Mucosa of descending colon (tissue), 3 donors: ENCODE measurements at regions not wholly inside any gene's neighbourhood (a gene's known extent, or its start where the extent isn't known, plus 50 kb on each side); places are given as distances from the start of the nearest gene placed in this dataset.
A peak's percentile ranks its signal among the peaks of the same experiment; 100 is the strongest.
"Not testable (repeated sequence)": the region's sequence is repeated elsewhere in the genome, so short reads cannot be mapped to it uniquely, and the experiment has no call there.

Source experiments
- ATAC-seq: fragments of 200-7000 bp; cut with Tn5 transposase; one replicate; pipeline ENCODE4 v1.9.1; 2020; ENCODE audit warnings: mild to moderate bottlenecking, moderate library complexity
- DNase-seq, 3 donors: peaks; one replicate each; pipeline ENCODE4 v3.0.0-alpha.2; 2020
- H3K36me3 ChIP-seq: fragments of 200-600 bp; one replicate; pipeline ENCODE4 v1.8.0; 2021; ENCODE audit warnings: low read depth, mild to moderate bottlenecking
- H3K4me1 ChIP-seq: fragments of 200-600 bp; one replicate; pipeline ENCODE4 v1.8.0; 2021; ENCODE audit warnings: low read depth, mild to moderate bottlenecking
- H3K4me3 ChIP-seq: fragments of 200-600 bp; one replicate; pipeline ENCODE4 v1.8.0; 2021; ENCODE audit warnings: mild to moderate bottlenecking
- H3K9me3 ChIP-seq: fragments of 200-600 bp; one replicate; pipeline ENCODE4 v1.8.0; 2021; ENCODE audit warnings: mild to moderate bottlenecking
- intact Hi-C, 2 donors: fragments of 100-400 bp; cut with DNase I in 1 of 2; cut with micrococcal nuclease in 1 of 2; formaldehyde crosslinking; loops; one replicate each; pipeline versions ENCODE4 v1.11.0 to v1.11.1; 2022; cut with DNase I, micrococcal nuclease
- TF ChIP-seq, protein P1 (sequence below): fragments of 200-600 bp; IDR thresholded peaks from one replicate; pipeline ENCODE4 v1.8.0; 2022; ENCODE audit warnings: antibody characterized with exemption, mild to moderate bottlenecking
- donor health status: DM: no; HTN: no; CAD: no; lungs with moderate emphysema.
- donor health status: DM: no; HTN: no; CAD: no.
- donor health status: DM: no; HTN: yes; CAD: no.

- TF ChIP-seq, protein P1, sequence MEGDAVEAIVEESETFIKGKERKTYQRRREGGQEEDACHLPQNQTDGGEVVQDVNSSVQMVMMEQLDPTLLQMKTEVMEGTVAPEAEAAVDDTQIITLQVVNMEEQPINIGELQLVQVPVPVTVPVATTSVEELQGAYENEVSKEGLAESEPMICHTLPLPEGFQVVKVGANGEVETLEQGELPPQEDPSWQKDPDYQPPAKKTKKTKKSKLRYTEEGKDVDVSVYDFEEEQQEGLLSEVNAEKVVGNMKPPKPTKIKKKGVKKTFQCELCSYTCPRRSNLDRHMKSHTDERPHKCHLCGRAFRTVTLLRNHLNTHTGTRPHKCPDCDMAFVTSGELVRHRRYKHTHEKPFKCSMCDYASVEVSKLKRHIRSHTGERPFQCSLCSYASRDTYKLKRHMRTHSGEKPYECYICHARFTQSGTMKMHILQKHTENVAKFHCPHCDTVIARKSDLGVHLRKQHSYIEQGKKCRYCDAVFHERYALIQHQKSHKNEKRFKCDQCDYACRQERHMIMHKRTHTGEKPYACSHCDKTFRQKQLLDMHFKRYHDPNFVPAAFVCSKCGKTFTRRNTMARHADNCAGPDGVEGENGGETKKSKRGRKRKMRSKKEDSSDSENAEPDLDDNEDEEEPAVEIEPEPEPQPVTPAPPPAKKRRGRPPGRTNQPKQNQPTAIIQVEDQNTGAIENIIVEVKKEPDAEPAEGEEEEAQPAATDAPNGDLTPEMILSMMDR, result no peak
- DNase-seq, result no peak
- Histone ChIP-seq H3K4me1 (no peaks in the 10 kb centered on the region), H3K9me3 (no peaks in the 10 kb centered on the region), H3K36me3 (no peaks in the 10 kb centered on the region), H3K4me3 (no peak overlapping the region)
- intact Hi-C loops, result no loop called here
- ATAC-seq, result no peak
These were observed 177.3 kb upstream of the PABPC5 start for GRCh38 chrX:91257388-91257787.

- Histone ChIP-seq H3K9me3 (no peaks in the 10 kb centered on the region), H3K36me3 (no peaks in the 10 kb centered on the region), H3K4me3 (no peak overlapping the region), H3K4me1 (no peaks in the 10 kb centered on the region)
- DNase-seq (peak in 1 of 3 donors; percentile 33), ATAC-seq (no peak)
- TF ChIP-seq, protein P1, result no peak
- intact Hi-C loops, result no loop called here
These were observed 155.2 kb upstream of the PABPC5 start for GRCh38 chrX:91279479-91279878.

- TF ChIP-seq, protein P1, result no peak
- H3K36me3 ChIP-seq, result no peaks in the 10 kb centered on the region
- ATAC-seq, result no peak
- intact Hi-C loops, result no loop called here
- no peaks in the 10 kb centered on the region for H3K9me3 ChIP-seq
- H3K4me1 ChIP-seq, result no peaks in the 10 kb centered on the region
- H3K4me3 ChIP-seq, result no peak overlapping the region
- no peak for DNase-seq
These were observed 122.7 kb upstream of the PABPC5 start for GRCh38 chrX:91311969-91312368.

DNA sequence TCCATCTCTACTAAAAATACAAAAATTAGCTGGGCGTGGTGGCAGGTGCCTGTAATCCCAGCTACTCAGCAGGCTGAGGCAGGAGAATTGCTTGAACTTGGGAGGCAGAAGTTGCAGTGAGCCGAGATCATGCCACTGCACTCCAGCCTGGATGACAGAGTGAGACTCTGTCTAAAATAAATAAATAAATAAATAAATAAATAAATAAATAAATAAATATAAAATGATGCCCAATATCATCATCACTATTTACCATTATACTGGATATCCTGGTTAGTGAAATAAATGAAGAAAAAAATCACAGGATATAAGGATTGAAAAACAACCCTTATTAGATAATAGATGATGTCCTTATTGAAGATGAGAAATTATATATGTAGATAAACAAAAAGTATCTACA is 115.8 kb upstream of the PABPC5 start:
- H3K36me3 ChIP-seq, H3K9me3 ChIP-seq, intact Hi-C loops, H3K4me3 ChIP-seq, ATAC-seq, DNase-seq, H3K4me1 ChIP-seq: not testable (repeated sequence)

GRCh38 chrX:91331476-91331875 is 103.2 kb upstream of the PABPC5 start:
- DNase-seq (no peak), ATAC-seq (no peak)
- Histone ChIP-seq H3K36me3 (no peaks in the 10 kb centered on the region), H3K9me3 (no peaks in the 10 kb centered on the region), H3K4me3 (no peak overlapping the region), H3K4me1 (no peaks in the 10 kb centered on the region)
- intact Hi-C loops, result no loop called here
- TF ChIP-seq, protein P1, result no peak
